ENCODE measurements at regions not wholly inside any gene's neighbourhood (a gene's known extent, or its start where the extent isn't known, plus 50 kb on each side); places are given as distances from the start of the nearest gene placed in this dataset.
A peak's percentile ranks its signal among the peaks of the same experiment; 100 is the strongest.

DNA sequence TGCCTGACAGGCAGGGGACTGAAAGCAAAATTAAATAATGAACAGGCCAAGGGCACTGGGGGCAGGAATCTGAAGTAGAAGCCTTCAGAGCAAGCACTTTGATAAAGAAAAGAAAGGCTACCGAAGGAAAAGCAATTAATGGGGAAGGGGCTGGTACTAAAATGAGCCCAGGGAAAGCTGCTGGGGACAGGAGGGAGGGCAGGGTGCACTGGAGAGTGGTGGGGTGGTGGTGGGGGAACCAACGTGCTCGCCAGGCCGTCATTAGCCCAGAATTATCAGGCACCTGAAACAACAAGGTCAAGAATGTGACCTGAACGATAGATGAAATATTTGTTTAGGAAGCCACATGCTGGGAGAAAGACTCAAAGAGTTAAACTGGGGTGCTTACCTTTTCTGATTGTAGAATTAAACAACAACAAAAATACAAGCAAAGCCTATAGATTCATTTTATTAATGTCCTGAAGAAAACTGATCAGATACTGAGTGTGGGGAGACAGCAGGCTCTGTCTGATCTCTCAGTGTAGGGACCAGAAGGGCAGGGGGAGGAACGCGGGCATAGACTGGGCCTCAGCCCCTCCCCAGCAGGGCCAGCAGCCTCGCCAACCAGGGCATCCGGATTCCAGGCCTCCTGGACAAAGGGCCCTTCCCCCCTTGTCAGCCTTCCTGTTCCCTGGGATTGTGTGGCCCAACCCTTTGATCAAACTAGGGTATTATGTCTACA lies 239.7 kb upstream of the KLF3 start (continued):
- TF ChIP-seq, protein P1, sequence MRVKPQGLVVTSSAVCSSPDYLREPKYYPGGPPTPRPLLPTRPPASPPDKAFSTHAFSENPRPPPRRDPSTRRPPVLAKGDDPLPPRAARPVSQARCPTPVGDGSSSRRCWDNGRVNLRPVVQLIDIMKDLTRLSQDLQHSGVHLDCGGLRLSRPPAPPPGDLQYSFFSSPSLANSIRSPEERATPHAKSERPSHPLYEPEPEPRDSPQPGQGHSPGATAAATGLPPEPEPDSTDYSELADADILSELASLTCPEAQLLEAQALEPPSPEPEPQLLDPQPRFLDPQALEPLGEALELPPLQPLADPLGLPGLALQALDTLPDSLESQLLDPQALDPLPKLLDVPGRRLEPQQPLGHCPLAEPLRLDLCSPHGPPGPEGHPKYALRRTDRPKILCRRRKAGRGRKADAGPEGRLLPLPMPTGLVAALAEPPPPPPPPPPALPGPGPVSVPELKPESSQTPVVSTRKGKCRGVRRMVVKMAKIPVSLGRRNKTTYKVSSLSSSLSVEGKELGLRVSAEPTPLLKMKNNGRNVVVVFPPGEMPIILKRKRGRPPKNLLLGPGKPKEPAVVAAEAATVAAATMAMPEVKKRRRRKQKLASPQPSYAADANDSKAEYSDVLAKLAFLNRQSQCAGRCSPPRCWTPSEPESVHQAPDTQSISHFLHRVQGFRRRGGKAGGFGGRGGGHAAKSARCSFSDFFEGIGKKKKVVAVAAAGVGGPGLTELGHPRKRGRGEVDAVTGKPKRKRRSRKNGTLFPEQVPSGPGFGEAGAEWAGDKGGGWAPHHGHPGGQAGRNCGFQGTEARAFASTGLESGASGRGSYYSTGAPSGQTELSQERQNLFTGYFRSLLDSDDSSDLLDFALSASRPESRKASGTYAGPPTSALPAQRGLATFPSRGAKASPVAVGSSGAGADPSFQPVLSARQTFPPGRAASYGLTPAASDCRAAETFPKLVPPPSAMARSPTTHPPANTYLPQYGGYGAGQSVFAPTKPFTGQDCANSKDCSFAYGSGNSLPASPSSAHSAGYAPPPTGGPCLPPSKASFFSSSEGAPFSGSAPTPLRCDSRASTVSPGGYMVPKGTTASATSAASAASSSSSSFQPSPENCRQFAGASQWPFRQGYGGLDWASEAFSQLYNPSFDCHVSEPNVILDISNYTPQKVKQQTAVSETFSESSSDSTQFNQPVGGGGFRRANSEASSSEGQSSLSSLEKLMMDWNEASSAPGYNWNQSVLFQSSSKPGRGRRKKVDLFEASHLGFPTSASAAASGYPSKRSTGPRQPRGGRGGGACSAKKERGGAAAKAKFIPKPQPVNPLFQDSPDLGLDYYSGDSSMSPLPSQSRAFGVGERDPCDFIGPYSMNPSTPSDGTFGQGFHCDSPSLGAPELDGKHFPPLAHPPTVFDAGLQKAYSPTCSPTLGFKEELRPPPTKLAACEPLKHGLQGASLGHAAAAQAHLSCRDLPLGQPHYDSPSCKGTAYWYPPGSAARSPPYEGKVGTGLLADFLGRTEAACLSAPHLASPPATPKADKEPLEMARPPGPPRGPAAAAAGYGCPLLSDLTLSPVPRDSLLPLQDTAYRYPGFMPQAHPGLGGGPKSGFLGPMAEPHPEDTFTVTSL (CRISPR knock-in tag; IDR thresholded peaks at IDR 0.05; ENCODE audit: borderline replicate concordance): peak; percentile 79; the same call in 1 of the 2 replicates
- TF ChIP-seq GFI1 (CRISPR knock-in tag; IDR thresholded peaks at IDR 0.05; ENCODE audit: borderline replicate concordance): peak; percentile 55
- TF ChIP-seq ZNF331 (CRISPR knock-in tag; IDR thresholded peaks at IDR 0.05): peak; percentile 33
- TF ChIP-seq CHD4 (IDR thresholded peaks at IDR 0.05; ENCODE audit: borderline replicate concordance, low read length): no peak
- no peak for TF ChIP-seq BORCS8-MEF2B (CRISPR knock-in tag; IDR thresholded peaks at IDR 0.05)
- TF ChIP-seq ZNF558 (CRISPR knock-in tag; IDR thresholded peaks at IDR 0.05; ENCODE audit: borderline replicate concordance): no peak
- peak; percentile 70; the same call in 1 of the 2 replicates for TF ChIP-seq TARDBP (CRISPR knock-in tag; IDR thresholded peaks at IDR 0.05)
- peak; percentile 88; the same call in 1 of the 2 replicates for TF ChIP-seq PITX1 (CRISPR knock-in tag; IDR thresholded peaks at IDR 0.05)
- TF ChIP-seq DMAP1 (CRISPR knock-in tag; IDR thresholded peaks at IDR 0.05): peak; percentile 70; the same call in 1 of the 2 replicates
- TF ChIP-seq FOXO1 (CRISPR knock-in tag; IDR thresholded peaks at IDR 0.05): peak; percentile 83; the same call in 1 of the 2 replicates
- no peak for TF ChIP-seq CAMTA2 (CRISPR knock-in tag; IDR thresholded peaks at IDR 0.05; ENCODE audit: borderline replicate concordance)
- TF ChIP-seq, protein P2, sequence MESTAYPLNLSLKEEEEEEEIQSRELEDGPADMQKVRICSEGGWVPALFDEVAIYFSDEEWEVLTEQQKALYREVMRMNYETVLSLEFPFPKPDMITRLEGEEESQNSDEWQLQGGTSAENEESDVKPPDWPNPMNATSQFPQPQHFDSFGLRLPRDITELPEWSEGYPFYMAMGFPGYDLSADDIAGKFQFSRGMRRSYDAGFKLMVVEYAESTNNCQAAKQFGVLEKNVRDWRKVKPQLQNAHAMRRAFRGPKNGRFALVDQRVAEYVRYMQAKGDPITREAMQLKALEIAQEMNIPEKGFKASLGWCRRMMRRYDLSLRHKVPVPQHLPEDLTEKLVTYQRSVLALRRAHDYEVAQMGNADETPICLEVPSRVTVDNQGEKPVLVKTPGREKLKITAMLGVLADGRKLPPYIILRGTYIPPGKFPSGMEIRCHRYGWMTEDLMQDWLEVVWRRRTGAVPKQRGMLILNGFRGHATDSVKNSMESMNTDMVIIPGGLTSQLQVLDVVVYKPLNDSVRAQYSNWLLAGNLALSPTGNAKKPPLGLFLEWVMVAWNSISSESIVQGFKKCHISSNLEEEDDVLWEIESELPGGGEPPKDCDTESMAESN (CRISPR knock-in tag; conservative IDR thresholded peaks at IDR 0.05): 0 out of 2 replicates have a peak, but pooled peaks have one; percentile 25
- 0 out of 2 replicates have a peak, but pooled peaks have one; percentile 46 for TF ChIP-seq ZSCAN31 (CRISPR knock-in tag; IDR thresholded peaks at IDR 0.05; ENCODE audit: low read depth)
- peak; percentile 43; the same call in 1 of the 2 replicates for TF ChIP-seq TOPORS (CRISPR knock-in tag; IDR thresholded peaks at IDR 0.05)
- TF ChIP-seq, protein P3, sequence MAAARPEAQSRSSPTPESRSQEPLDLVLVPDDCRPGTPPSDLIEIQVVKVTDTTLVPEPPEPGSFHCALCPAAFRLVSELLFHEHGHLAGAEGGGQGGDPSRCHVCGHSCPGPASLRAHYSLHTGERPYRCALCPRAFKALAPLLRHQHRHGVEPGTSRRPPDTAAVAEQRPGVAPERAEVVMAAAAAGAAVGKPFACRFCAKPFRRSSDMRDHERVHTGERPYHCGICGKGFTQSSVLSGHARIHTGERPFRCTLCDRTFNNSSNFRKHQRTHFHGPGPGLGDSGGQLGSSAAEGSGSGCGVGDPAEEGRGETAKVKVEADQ (CRISPR knock-in tag; IDR thresholded peaks at IDR 0.05; ENCODE audit: borderline replicate concordance): no peak
- TF ChIP-seq ZNF264 (CRISPR knock-in tag; IDR thresholded peaks at IDR 0.05): 0 out of 2 replicates have a peak, but pooled peaks have one; percentile 21
- TF ChIP-seq NFKBIZ (CRISPR knock-in tag; IDR thresholded peaks at IDR 0.05): no peak
- 0 out of 2 replicates have a peak, but pooled peaks have one; percentile 11 for TF ChIP-seq NR2C2 (CRISPR knock-in tag; IDR thresholded peaks at IDR 0.05; ENCODE audit: borderline replicate concordance)
- no peak for TF ChIP-seq JARID2 (CRISPR knock-in tag; IDR thresholded peaks at IDR 0.05; ENCODE audit: insufficient replicate concordance)
- peak; percentile 75 for TF ChIP-seq DPF2 (CRISPR knock-in tag; IDR thresholded peaks at IDR 0.05; ENCODE audit: borderline replicate concordance, low read depth)
